ENCODE measurements at regions not wholly inside any gene's neighbourhood (a gene's known extent, or its start where the extent isn't known, plus 50 kb on each side); places are given as distances from the start of the nearest gene placed in this dataset.

DNA sequence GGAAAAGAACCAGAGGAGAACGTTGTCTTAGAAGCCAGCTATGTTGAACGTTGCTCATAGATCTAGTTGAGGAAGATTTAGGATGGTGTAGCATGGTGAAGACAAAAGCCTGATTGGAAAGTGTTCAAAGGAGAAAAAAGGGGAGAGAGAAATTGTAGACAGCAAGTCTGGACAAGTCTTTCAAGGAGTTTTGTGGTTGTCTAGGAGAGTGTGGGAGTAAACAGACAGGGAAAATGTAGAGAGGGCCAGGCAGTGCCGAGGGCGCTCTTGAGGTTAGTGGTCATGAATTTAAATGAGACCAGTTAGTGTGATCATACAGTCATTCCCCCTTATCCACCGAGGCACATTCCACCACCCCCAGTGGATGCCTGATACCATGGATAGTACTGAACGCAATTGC is 167.5 kb upstream of the IL12A start:
- Histone ChIP-seq H3K4me1 (ENCODE audit: insufficient read depth, low read length) (no peaks in the 10 kb centered on the region), H3K9me3 (ENCODE audit: control insufficient read depth in 1 of 2, low read length in 2 of 2) (no peaks in the 10 kb centered on the region), H3K4me3 (ENCODE audit: low read length in 2 of 2) (no peak overlapping the region), H3K36me3 (ENCODE audit: insufficient read depth, low read length) (no peaks in the 10 kb centered on the region), H3K27ac (ENCODE audit: low read depth, low read length) (no peak overlapping the region), H3K27me3 (ENCODE audit: insufficient read depth, low read length) (no peaks in the 10 kb centered on the region)
- no peaks in the 10 kb centered on the region for H3K9me3 Mint-ChIP-seq
- no peak for DNase-seq
- H3K4me3 Mint-ChIP-seq: no peak overlapping the region
- no peak overlapping the region for H3K27ac Mint-ChIP-seq
- H3K4me1 Mint-ChIP-seq: no peaks in the 10 kb centered on the region
- H3K36me3 Mint-ChIP-seq: no peaks in the 10 kb centered on the region
- H3K27me3 Mint-ChIP-seq: peaks cover 11% of the 10 kb centered on the region in 2 donors
- ChIA-PET CTCF (ENCODE audit: partially characterized antibody) (no interaction called here), POLR2A (ENCODE audit: partially characterized antibody) (no interaction called here)
- intact Hi-C loops (cut with micrococcal nuclease): no loop called here

DNA sequence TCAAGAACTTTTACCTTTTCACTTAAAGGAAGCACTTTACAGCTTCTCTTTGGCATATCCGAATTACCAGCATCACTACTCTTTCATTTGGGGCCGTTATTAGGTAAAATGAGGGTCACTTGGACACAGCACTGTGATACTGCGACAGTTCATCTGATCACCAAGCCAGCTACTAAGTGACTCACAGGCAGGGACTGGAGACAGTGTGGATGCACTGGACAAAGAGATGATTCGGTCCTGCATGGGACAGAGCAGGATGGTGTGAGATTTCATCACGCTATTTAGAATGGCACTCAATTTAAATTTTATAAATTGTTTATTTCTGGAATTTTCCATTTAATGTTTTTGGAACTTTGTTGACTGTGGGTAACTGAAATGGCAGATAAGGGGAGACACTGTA is 166.9 kb upstream of the IL12A start:
- H3K9me3 Mint-ChIP-seq: no peaks in the 10 kb centered on the region
- CTCF ChIA-PET (ENCODE audit: partially characterized antibody): no interaction called here
- intact Hi-C loops (cut with micrococcal nuclease): no loop called here

DNA sequence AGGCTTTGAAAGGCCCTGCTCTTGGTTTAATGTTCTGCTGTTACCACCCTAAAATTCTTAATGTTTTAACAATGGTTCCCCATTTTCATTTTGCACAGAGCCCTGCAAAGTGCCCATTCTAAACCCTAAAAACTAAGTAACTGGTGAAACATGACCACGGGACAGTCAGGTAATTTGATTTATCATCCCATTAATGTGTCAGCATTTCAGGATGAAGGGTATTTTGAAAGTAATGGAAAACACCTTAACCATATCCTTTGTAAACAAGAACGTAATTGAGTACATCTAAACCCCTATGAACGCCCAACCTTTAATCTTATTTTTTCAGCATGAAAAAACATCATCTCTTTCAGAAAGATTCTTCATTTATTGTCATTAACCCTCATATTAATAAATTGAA is 164.9 kb upstream of the IL12A start:
- POLR2A ChIA-PET (ENCODE audit: partially characterized antibody): no interaction called here
- H3K4me1 Mint-ChIP-seq: no peaks in the 10 kb centered on the region
- Histone ChIP-seq H3K27me3 (ENCODE audit: insufficient read depth, low read length) (no peaks in the 10 kb centered on the region), H3K9me3 (ENCODE audit: control insufficient read depth in 1 of 2, low read length in 2 of 2) (no peaks in the 10 kb centered on the region), H3K36me3 (ENCODE audit: insufficient read depth, low read length) (no peaks in the 10 kb centered on the region), H3K27ac (ENCODE audit: low read depth, low read length) (no peak overlapping the region), H3K4me3 (ENCODE audit: low read length in 2 of 2) (no peak overlapping the region), H3K4me1 (ENCODE audit: insufficient read depth, low read length) (no peaks in the 10 kb centered on the region)
- CTCF ChIA-PET (ENCODE audit: partially characterized antibody): no interaction called here
- DNase-seq: no peak
- H3K27ac Mint-ChIP-seq: no peak overlapping the region
- no peaks in the 10 kb centered on the region for H3K9me3 Mint-ChIP-seq
- intact Hi-C loops (cut with micrococcal nuclease): no loop called here
- no peaks in the 10 kb centered on the region for H3K36me3 Mint-ChIP-seq
- no peak overlapping the region for H3K4me3 Mint-ChIP-seq
- H3K27me3 Mint-ChIP-seq: peaks cover 5 to 7% of the 10 kb centered on the region in 2 donors

More for the DNA sequence above, 166.9 kb upstream of the IL12A start:
- H3K4me1 Mint-ChIP-seq: no peaks in the 10 kb centered on the region
- Histone ChIP-seq H3K36me3 (ENCODE audit: insufficient read depth, low read length) (no peaks in the 10 kb centered on the region), H3K4me3 (ENCODE audit: low read length in 2 of 2) (no peak overlapping the region), H3K4me1 (ENCODE audit: insufficient read depth, low read length) (no peaks in the 10 kb centered on the region), H3K27ac (ENCODE audit: low read depth, low read length) (no peak overlapping the region), H3K9me3 (ENCODE audit: control insufficient read depth in 1 of 2, low read length in 2 of 2) (no peaks in the 10 kb centered on the region), H3K27me3 (ENCODE audit: insufficient read depth, low read length) (no peaks in the 10 kb centered on the region)
- H3K27me3 Mint-ChIP-seq: peaks cover 7 to 11% of the 10 kb centered on the region in 2 donors
- no peak overlapping the region for H3K27ac Mint-ChIP-seq
- POLR2A ChIA-PET (ENCODE audit: partially characterized antibody): no interaction called here
- H3K36me3 Mint-ChIP-seq: no peaks in the 10 kb centered on the region
- no peak overlapping the region for H3K4me3 Mint-ChIP-seq
- no peak for DNase-seq

DNA sequence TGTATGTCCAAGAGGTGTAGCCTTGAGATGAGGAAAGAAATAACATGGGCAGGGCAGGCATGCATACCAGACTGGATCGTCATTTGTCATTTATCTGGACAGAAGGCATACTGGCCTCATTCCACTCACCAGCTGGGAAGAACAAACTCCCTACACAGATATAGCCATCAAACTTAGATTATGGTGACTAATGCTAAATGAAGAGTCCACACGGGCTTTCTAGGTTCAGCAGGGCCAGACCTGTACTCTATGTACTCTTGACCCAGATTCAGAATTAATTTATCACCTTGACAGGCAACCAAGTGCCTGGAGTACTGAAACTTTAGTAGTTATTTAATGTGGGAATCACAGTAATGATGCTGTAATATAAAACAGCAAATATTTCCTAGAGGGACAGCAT is 164.3 kb upstream of the IL12A start:
- Mint-ChIP-seq H3K36me3 (no peaks in the 10 kb centered on the region), H3K4me1 (no peaks in the 10 kb centered on the region), H3K4me3 (no peak overlapping the region), H3K27me3 (peaks cover 5 to 7% of the 10 kb centered on the region in 2 donors), H3K9me3 (no peaks in the 10 kb centered on the region), H3K27ac (no peak overlapping the region)
- Histone ChIP-seq H3K9me3 (ENCODE audit: control insufficient read depth in 1 of 2, low read length in 2 of 2) (no peaks in the 10 kb centered on the region), H3K27ac (ENCODE audit: low read depth, low read length) (no peak overlapping the region), H3K4me1 (ENCODE audit: insufficient read depth, low read length) (no peaks in the 10 kb centered on the region), H3K27me3 (ENCODE audit: insufficient read depth, low read length) (no peaks in the 10 kb centered on the region), H3K4me3 (ENCODE audit: low read length in 2 of 2) (no peak overlapping the region), H3K36me3 (ENCODE audit: insufficient read depth, low read length) (no peaks in the 10 kb centered on the region)
- intact Hi-C loops (cut with micrococcal nuclease): no loop called here
- DNase-seq: no peak
- ChIA-PET POLR2A (ENCODE audit: partially characterized antibody) (no interaction called here), CTCF (ENCODE audit: partially characterized antibody) (no interaction called here)

GRCh38 chr3:159825216-159825854 is 163.3 kb upstream of the IL12A start:
- H3K36me3 Mint-ChIP-seq: no peaks in the 10 kb centered on the region
- Histone ChIP-seq H3K27ac (ENCODE audit: low read depth, low read length) (no peak overlapping the region), H3K27me3 (ENCODE audit: insufficient read depth, low read length) (no peaks in the 10 kb centered on the region), H3K4me1 (ENCODE audit: insufficient read depth, low read length) (no peaks in the 10 kb centered on the region), H3K4me3 (ENCODE audit: low read length in 2 of 2) (no peak overlapping the region), H3K9me3 (ENCODE audit: control insufficient read depth in 1 of 2, low read length in 2 of 2) (no peaks in the 10 kb centered on the region), H3K36me3 (ENCODE audit: insufficient read depth, low read length) (no peaks in the 10 kb centered on the region)
- intact Hi-C loops (cut with micrococcal nuclease): no loop called here
- no peaks in the 10 kb centered on the region for H3K4me1 Mint-ChIP-seq
- DNase-seq: no peak
- CTCF ChIA-PET (ENCODE audit: partially characterized antibody): no interaction called here
- H3K4me3 Mint-ChIP-seq: no peak overlapping the region
- H3K27me3 Mint-ChIP-seq: peaks cover 5 to 7% of the 10 kb centered on the region in 2 donors
- no peak overlapping the region for H3K27ac Mint-ChIP-seq
- no peaks in the 10 kb centered on the region for H3K9me3 Mint-ChIP-seq
- POLR2A ChIA-PET (ENCODE audit: partially characterized antibody): no interaction called here

GRCh38 chr3:159828542-159828943 is 160.1 kb upstream of the IL12A start:
- Mint-ChIP-seq H3K9me3 (no peaks in the 10 kb centered on the region), H3K27me3 (peaks cover 0 to 4% of the 10 kb centered on the region in 2 donors), H3K4me3 (no peak overlapping the region), H3K4me1 (no peaks in the 10 kb centered on the region), H3K27ac (no peak overlapping the region), H3K36me3 (no peaks in the 10 kb centered on the region)
- intact Hi-C loops (cut with micrococcal nuclease): no loop called here
- no peak overlapping the region for H3K4me3 ChIP-seq (ENCODE audit: low read length in 2 of 2)
- ChIA-PET CTCF (ENCODE audit: partially characterized antibody) (interaction anchor here (0.7 to 1.3 kb wide), 4 partner anchors 9 to 582 kb away, joined by 3 to 4 read pairs (median 3); no protein-coding TSS in a partner anchor), POLR2A (ENCODE audit: partially characterized antibody) (no interaction called here)
- H3K4me1 ChIP-seq (ENCODE audit: insufficient read depth, low read length): no peaks in the 10 kb centered on the region
- no peaks in the 10 kb centered on the region for H3K36me3 ChIP-seq (ENCODE audit: insufficient read depth, low read length)
- peak in 1 of 5 donors; percentile 1 for DNase-seq
- H3K27ac ChIP-seq (ENCODE audit: low read depth, low read length): no peak overlapping the region
- no peaks in the 10 kb centered on the region for H3K9me3 ChIP-seq (ENCODE audit: control insufficient read depth in 1 of 2, low read length in 2 of 2)
- H3K27me3 ChIP-seq (ENCODE audit: insufficient read depth, low read length): no peaks in the 10 kb centered on the region

GRCh38 chr3:159829056-159829455 is 159.6 kb upstream of the IL12A start:
- Histone ChIP-seq H3K27ac (ENCODE audit: low read depth, low read length) (no peak overlapping the region), H3K36me3 (ENCODE audit: insufficient read depth, low read length) (no peaks in the 10 kb centered on the region), H3K27me3 (ENCODE audit: insufficient read depth, low read length) (no peaks in the 10 kb centered on the region), H3K4me1 (ENCODE audit: insufficient read depth, low read length) (no peaks in the 10 kb centered on the region), H3K4me3 (ENCODE audit: low read length in 2 of 2) (no peak overlapping the region), H3K9me3 (ENCODE audit: control insufficient read depth in 1 of 2, low read length in 2 of 2) (no peaks in the 10 kb centered on the region)
- ChIA-PET POLR2A (ENCODE audit: partially characterized antibody) (no interaction called here), CTCF (ENCODE audit: partially characterized antibody) (interaction anchor here (0.8 kb wide), 1 partner anchor 581 kb away, joined by 3 read pairs; no protein-coding TSS in a partner anchor)
- H3K9me3 Mint-ChIP-seq: no peaks in the 10 kb centered on the region
- intact Hi-C loops (cut with micrococcal nuclease): no loop called here
- H3K27me3 Mint-ChIP-seq: peaks cover 0 to 4% of the 10 kb centered on the region in 2 donors
- no peak overlapping the region for H3K4me3 Mint-ChIP-seq
- no peaks in the 10 kb centered on the region for H3K4me1 Mint-ChIP-seq
- no peak overlapping the region for H3K27ac Mint-ChIP-seq
- H3K36me3 Mint-ChIP-seq: no peaks in the 10 kb centered on the region
- no peak for DNase-seq

Measured in CD4-positive, alpha-beta memory T cell (primary cell).